Kidney capillary endothelial cell (primary cell): ENCODE measurements at regions not wholly inside any gene's neighbourhood (a gene's known extent, or its start where the extent isn't known, plus 50 kb on each side); places are given as distances from the start of the nearest gene placed in this dataset.
A peak's percentile ranks its signal among the peaks of the same experiment; 100 is the strongest.
"Not testable (repeated sequence)": the region's sequence is repeated elsewhere in the genome, so short reads cannot be mapped to it uniquely, and the experiment has no call there.

ENCODE experiments used
- DNase-seq: peaks from one replicate; pipeline ENCODE4 v3.0.0-alpha.2; 2018; ENCODE audit warnings: low spot score

- DNase-seq = no peak
Measured at GRCh38 chr3:159455741-159456181, 532.9 kb upstream of the IL12A start.

- peak; percentile 25 for DNase-seq
Measured at GRCh38 chr3:159458010-159458409, 530.6 kb upstream of the IL12A start.

GRCh38 chr3:159458982-159459381, 529.7 kb upstream of the IL12A start:
- no peak for DNase-seq

GRCh38 chr3:159472611-159473010, 516.0 kb upstream of the IL12A start:
- peak; percentile 17 for DNase-seq

- no peak for DNase-seq
Measured at GRCh38 chr3:159473206-159473605, 515.4 kb upstream of the IL12A start.

- DNase-seq = no peak
Measured at GRCh38 chr3:159480046-159480445, 508.6 kb upstream of the IL12A start.

- no peak for DNase-seq
Measured at GRCh38 chr3:159482241-159482993, 506.2 kb upstream of the IL12A start.

- no peak for DNase-seq
Measured at GRCh38 chr3:159482994-159483367, 505.7 kb upstream of the IL12A start.

GRCh38 chr3:159486580-159486979, 502.1 kb upstream of the IL12A start:
- DNase-seq = no peak

- DNase-seq = no peak
Measured at GRCh38 chr3:159487304-159487703, 501.3 kb upstream of the IL12A start.

- DNase-seq = no peak
Measured at GRCh38 chr3:159488602-159489001, 500.0 kb upstream of the IL12A start.

GRCh38 chr3:159497361-159497760, 491.3 kb upstream of the IL12A start:
- DNase-seq = no peak

- DNase-seq = peak; percentile 46
Measured at GRCh38 chr3:159499031-159499793, 489.4 kb upstream of the IL12A start.

- DNase-seq = no peak
Measured at GRCh38 chr3:159501029-159501428, 487.6 kb upstream of the IL12A start.

- DNase-seq = no peak
Measured at GRCh38 chr3:159502986-159503385, 485.6 kb upstream of the IL12A start.

GRCh38 chr3:159510988-159511387, 477.6 kb upstream of the IL12A start:
- DNase-seq = not testable (repeated sequence)

- no peak for DNase-seq
Measured at GRCh38 chr3:159513444-159513843, 475.2 kb upstream of the IL12A start.

- no peak for DNase-seq
Measured at GRCh38 chr3:159513867-159514380, 474.7 kb upstream of the IL12A start.

GRCh38 chr3:159517105-159517504, 471.5 kb upstream of the IL12A start:
- DNase-seq = no peak

- DNase-seq = no peak
Measured at GRCh38 chr3:159520638-159521037, 468.0 kb upstream of the IL12A start.

GRCh38 chr3:159522276-159522675, 466.4 kb upstream of the IL12A start:
- no peak for DNase-seq

GRCh38 chr3:159528251-159528895, 460.3 kb upstream of the IL12A start:
- no peak for DNase-seq

- no peak for DNase-seq
Measured at GRCh38 chr3:159532577-159532976, 456.1 kb upstream of the IL12A start.
